ENCODE measurements at regions not wholly inside any gene's neighbourhood (a gene's known extent, or its start where the extent isn't known, plus 50 kb on each side); places are given as distances from the start of the nearest gene placed in this dataset.

GRCh38 chr12:114998750-114999128 is 314.8 kb upstream of the TBX3 start:
- Histone ChIP-seq H3K9ac (no peak overlapping the region), H3K27me3 (replicated peaks; ENCODE audit: insufficient read depth) (no peaks in the 10 kb centered on the region), H3K4me3 (no peak overlapping the region), H3K79me2 (ENCODE audit: insufficient read depth) (no peaks in the 10 kb centered on the region), H3K9me2 (ENCODE audit: insufficient read depth) (no peaks in the 10 kb centered on the region), H3F3A (ENCODE audit: insufficient read depth) (peaks cover 5% of the 10 kb centered on the region; the same call in 1 of the 2 replicates), H4K20me1 (ENCODE audit: insufficient read depth) (no peaks in the 10 kb centered on the region), H2AFZ (no peak overlapping the region), H3K4me2 (ENCODE audit: unreplicated experiment) (no peak overlapping the region), H3K36me3 (ENCODE audit: low read depth) (no peaks in the 10 kb centered on the region), H3K4me1 (ENCODE audit: insufficient read depth) (no peaks in the 10 kb centered on the region; the same call in 1 of the 2 replicates), H3K27ac (no peak overlapping the region), H3K9me3 (ENCODE audit: low read depth) (no peaks in the 10 kb centered on the region)
- in situ Hi-C loops (cut with MboI) = no loop called here
- TF ChIP-seq EZH2 (IDR thresholded peaks at IDR 0.05; ENCODE audit: insufficient read depth, poor library complexity, severe bottlenecking) (no peak), EZH2phosphoT487 (IDR thresholded peaks at IDR 0.05; ENCODE audit: insufficient read depth, low read depth) (no peak)
- 25 to 31% methylated on average over 3 of the region's 3 CpGs for WGBS, 2 experiments (ENCODE audit: low coverage in 1 of 2, low lambda C conversion rate in 2 of 2, missing lambda C conversion rate in 2 of 2)
- no peak for DNase-seq

- no peaks in the 10 kb centered on the region for H3K9me3 ChIP-seq (ENCODE audit: low read depth)
- H3K4me2 ChIP-seq (ENCODE audit: unreplicated experiment) = no peak overlapping the region
- no peak overlapping the region for H3K4me3 ChIP-seq
- no peaks in the 10 kb centered on the region; the same call in 1 of the 2 replicates for H3K4me1 ChIP-seq (ENCODE audit: insufficient read depth)
- no peaks in the 10 kb centered on the region for H3K27me3 ChIP-seq (replicated peaks; ENCODE audit: insufficient read depth)
- WGBS, 2 experiments (ENCODE audit: low coverage in 1 of 2, low lambda C conversion rate in 2 of 2, missing lambda C conversion rate in 2 of 2) = 56 to 58% methylated on average over 2 of the region's 2 CpGs
- H3F3A ChIP-seq (ENCODE audit: insufficient read depth) = peaks cover 5% of the 10 kb centered on the region; the same call in 1 of the 2 replicates
- H3K27ac ChIP-seq = no peak overlapping the region
- H3K9me2 ChIP-seq (ENCODE audit: insufficient read depth) = no peaks in the 10 kb centered on the region
- no peaks in the 10 kb centered on the region for H4K20me1 ChIP-seq (ENCODE audit: insufficient read depth)
- no peak overlapping the region for H2AFZ ChIP-seq
- H3K79me2 ChIP-seq (ENCODE audit: insufficient read depth) = no peaks in the 10 kb centered on the region
- H3K36me3 ChIP-seq (ENCODE audit: low read depth) = no peaks in the 10 kb centered on the region
- no peak overlapping the region for H3K9ac ChIP-seq
- no peak for DNase-seq
- in situ Hi-C loops (cut with MboI) = no loop called here
- no peak for TF ChIP-seq EZH2phosphoT487 (IDR thresholded peaks at IDR 0.05; ENCODE audit: insufficient read depth, low read depth)
- TF ChIP-seq EZH2 (IDR thresholded peaks at IDR 0.05; ENCODE audit: insufficient read depth, poor library complexity, severe bottlenecking) = no peak
Observed at GRCh38 chr12:114998118-114998749, 314.3 kb upstream of the TBX3 start.

GRCh38 chr12:114996382-114996781 is 312.4 kb upstream of the TBX3 start:
- H3K9me2 ChIP-seq (ENCODE audit: insufficient read depth) = no peaks in the 10 kb centered on the region
- no peak overlapping the region for H3K9ac ChIP-seq
- WGBS, 2 experiments (ENCODE audit: low coverage in 1 of 2, low lambda C conversion rate in 2 of 2, missing lambda C conversion rate in 2 of 2) = 78 to 80% methylated on average over 5 of the region's 5 CpGs
- H3K27ac ChIP-seq = no peak overlapping the region
- H3K36me3 ChIP-seq (ENCODE audit: low read depth) = no peaks in the 10 kb centered on the region
- no peaks in the 10 kb centered on the region for H3K79me2 ChIP-seq (ENCODE audit: insufficient read depth)
- no peak overlapping the region for H3K4me3 ChIP-seq
- H4K20me1 ChIP-seq (ENCODE audit: insufficient read depth) = no peaks in the 10 kb centered on the region
- no peak for TF ChIP-seq EZH2 (IDR thresholded peaks at IDR 0.05; ENCODE audit: insufficient read depth, poor library complexity, severe bottlenecking)
- H3F3A ChIP-seq (ENCODE audit: insufficient read depth) = peaks cover 5% of the 10 kb centered on the region; the same call in 1 of the 2 replicates
- no peak for DNase-seq
- H3K27me3 ChIP-seq (replicated peaks; ENCODE audit: insufficient read depth) = no peaks in the 10 kb centered on the region
- H2AFZ ChIP-seq = no peak overlapping the region
- H3K4me1 ChIP-seq (ENCODE audit: insufficient read depth) = no peaks in the 10 kb centered on the region; the same call in 1 of the 2 replicates
- in situ Hi-C loops (cut with MboI) = no loop called here
- no peak overlapping the region for H3K4me2 ChIP-seq (ENCODE audit: unreplicated experiment)
- H3K9me3 ChIP-seq (ENCODE audit: low read depth) = no peaks in the 10 kb centered on the region

- Histone ChIP-seq H2AFZ (no peak overlapping the region), H3K4me3 (no peak overlapping the region), H3K9me3 (ENCODE audit: low read depth) (no peaks in the 10 kb centered on the region), H3K27ac (no peak overlapping the region), H3K4me1 (ENCODE audit: insufficient read depth) (no peaks in the 10 kb centered on the region; the same call in 1 of the 2 replicates), H3K27me3 (replicated peaks; ENCODE audit: insufficient read depth) (no peaks in the 10 kb centered on the region), H3F3A (ENCODE audit: insufficient read depth) (peaks cover 5% of the 10 kb centered on the region; the same call in 1 of the 2 replicates), H3K79me2 (ENCODE audit: insufficient read depth) (no peaks in the 10 kb centered on the region), H3K9ac (no peak overlapping the region), H3K9me2 (ENCODE audit: insufficient read depth) (no peaks in the 10 kb centered on the region), H4K20me1 (ENCODE audit: insufficient read depth) (no peaks in the 10 kb centered on the region), H3K36me3 (ENCODE audit: low read depth) (no peaks in the 10 kb centered on the region), H3K4me2 (ENCODE audit: unreplicated experiment) (no peak overlapping the region)
- in situ Hi-C loops (cut with MboI) = no loop called here
- 15 to 21% methylated on average over 2 of the region's 2 CpGs for WGBS, 2 experiments (ENCODE audit: low coverage in 1 of 2, low lambda C conversion rate in 2 of 2, missing lambda C conversion rate in 2 of 2)
- TF ChIP-seq EZH2phosphoT487 (IDR thresholded peaks at IDR 0.05; ENCODE audit: insufficient read depth, low read depth) (no peak), EZH2 (IDR thresholded peaks at IDR 0.05; ENCODE audit: insufficient read depth, poor library complexity, severe bottlenecking) (no peak)
- peak; percentile 18 for DNase-seq
Observed at GRCh38 chr12:114995891-114996290, 311.9 kb upstream of the TBX3 start.

Data from GM23248 (cell line).